Fibroblast of skin of back (primary cell): ENCODE measurements at regions not wholly inside any gene's neighbourhood (a gene's known extent, or its start where the extent isn't known, plus 50 kb on each side); places are given as distances from the start of the nearest gene placed in this dataset.
A peak's percentile ranks its signal among the peaks of the same experiment; 100 is the strongest.

Experiments used
- DNase-seq: peaks from one replicate; pipeline ENCODE4 v3.0.0-alpha.2; 2013

DNA sequence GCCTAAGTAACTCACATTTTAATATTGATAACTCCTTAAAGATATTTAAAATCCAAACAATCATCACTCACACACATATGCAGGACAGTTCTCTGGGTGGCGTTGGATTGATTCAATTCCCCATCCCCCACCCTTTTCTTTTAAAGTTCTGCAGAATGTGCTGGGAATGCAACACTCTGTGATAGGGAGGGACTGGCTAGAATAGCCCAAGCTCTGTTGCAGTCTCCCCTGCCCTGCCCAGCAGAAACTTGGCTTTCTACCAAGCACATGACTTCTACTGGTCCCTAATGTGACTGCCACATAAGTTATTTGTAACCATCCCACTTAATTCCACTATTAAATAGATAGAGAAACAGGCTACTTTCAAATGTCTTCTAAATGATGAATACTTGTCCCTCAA lies 55.2 kb downstream of the TWIST1 start:
- DNase-seq = peak; percentile 12

DNA sequence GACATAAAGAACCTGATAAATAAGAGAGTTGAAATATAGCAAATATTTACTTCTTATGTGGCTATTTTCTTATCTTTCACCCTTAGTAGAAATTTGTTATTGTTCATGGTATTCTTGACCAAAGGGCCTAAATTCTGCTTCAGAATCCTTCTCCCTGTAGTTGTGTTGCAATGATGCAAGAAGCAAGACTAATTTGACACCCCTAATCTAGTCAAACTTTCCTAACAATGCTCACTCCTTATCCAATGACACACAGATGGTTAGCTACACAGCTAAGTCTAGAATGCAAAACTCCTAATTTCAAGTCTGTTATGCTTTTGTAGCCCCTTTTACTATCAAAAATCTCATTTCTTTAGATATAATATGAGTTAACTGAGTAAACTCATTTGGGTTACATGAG lies 56.1 kb downstream of the TWIST1 start:
- no peak for DNase-seq

DNA sequence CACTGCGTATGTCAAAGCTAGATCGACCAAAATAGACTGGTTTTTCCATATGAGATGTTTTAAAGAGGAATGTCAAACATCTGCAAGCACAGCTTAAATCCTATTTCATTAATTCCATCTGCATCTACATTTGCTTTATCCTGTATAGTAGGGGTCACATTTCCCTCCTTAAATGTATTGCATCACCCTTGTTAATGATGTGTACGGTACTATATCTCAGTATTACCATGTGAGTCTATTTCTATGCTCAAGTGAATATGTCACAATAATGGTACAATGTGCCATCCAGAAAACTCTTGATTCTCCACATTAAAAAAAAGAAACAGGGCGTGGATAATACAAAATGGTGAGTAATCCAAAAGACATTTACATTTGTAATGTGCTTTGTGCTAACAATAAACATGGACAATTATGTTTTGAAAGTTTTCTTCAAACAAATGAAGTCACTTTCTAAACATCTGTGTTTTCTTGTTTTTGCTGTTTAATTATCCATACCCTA lies 56.6 kb downstream of the TWIST1 start:
- peak; percentile 64 for DNase-seq

DNA sequence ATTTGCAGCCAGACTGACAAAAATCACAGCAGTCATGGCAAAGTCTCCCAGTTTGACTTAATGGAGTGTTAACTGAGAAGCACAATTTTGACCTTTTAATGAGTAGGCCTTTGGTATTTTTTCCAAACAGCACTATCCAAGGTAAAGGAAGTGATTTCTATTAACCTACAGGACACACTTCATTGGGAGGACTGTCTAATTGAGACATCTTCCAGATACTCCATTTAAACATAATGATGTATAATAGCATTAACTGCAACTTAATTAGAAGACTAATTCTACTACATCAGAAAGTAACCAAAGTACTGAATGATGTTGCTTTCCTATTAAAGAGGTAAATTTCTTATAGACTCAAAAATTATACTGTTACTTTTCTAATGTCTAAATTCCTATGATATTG lies 61.1 kb downstream of the TWIST1 start:
- no peak for DNase-seq
